ENCODE measurements at regions not wholly inside any gene's neighbourhood (a gene's known extent, or its start where the extent isn't known, plus 50 kb on each side); places are given as distances from the start of the nearest gene placed in this dataset.

DNA sequence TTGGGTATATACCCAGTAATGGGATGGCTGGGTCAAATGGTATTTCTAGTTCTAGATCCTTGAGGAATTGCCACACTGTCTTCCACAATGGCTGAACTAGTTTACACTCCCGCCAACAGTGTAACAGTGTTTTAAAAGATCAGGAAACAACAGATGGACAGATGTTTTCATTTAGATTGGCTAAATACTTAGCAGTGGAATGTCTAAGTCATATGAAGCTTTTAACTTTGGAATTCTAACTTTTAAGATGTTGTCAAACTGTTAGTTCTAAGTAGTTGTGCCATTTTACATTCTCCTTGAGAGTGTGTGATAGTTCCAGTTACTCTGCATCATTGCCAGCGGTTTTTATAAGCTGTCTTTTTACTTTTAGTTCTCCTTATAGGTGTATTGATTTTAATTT lies 688.8 kb downstream of the SEMA5A start:
- TF ChIP-seq, protein P1, sequence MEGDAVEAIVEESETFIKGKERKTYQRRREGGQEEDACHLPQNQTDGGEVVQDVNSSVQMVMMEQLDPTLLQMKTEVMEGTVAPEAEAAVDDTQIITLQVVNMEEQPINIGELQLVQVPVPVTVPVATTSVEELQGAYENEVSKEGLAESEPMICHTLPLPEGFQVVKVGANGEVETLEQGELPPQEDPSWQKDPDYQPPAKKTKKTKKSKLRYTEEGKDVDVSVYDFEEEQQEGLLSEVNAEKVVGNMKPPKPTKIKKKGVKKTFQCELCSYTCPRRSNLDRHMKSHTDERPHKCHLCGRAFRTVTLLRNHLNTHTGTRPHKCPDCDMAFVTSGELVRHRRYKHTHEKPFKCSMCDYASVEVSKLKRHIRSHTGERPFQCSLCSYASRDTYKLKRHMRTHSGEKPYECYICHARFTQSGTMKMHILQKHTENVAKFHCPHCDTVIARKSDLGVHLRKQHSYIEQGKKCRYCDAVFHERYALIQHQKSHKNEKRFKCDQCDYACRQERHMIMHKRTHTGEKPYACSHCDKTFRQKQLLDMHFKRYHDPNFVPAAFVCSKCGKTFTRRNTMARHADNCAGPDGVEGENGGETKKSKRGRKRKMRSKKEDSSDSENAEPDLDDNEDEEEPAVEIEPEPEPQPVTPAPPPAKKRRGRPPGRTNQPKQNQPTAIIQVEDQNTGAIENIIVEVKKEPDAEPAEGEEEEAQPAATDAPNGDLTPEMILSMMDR (IDR thresholded peaks at IDR 0.05) = no peak
- no peak overlapping the region for H3K4me2 ChIP-seq (ENCODE audit: low read length)

DNA sequence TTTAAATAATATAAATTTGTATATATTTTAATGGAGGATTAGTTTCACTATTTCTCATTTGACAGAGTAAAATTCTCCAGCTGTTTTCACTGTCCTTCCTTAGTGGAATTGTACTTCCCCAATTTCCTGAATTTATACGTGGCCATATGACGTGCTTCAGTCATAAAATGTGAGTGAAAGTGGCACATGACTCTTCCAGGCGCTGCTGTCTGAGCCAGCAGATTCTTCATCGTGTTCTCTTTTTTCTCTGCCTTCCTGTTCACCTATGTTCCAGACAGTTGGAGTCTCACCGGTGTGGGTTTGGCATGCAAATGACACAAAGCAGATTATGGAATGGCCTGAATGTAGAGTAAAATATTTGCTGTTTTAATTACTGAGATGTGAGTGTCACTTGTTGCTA lies 684.1 kb downstream of the SEMA5A start:
- no peak overlapping the region for H3K9ac ChIP-seq
- H3K4me2 ChIP-seq (ENCODE audit: low read length) = no peak overlapping the region
- H3K79me2 ChIP-seq = no peaks in the 10 kb centered on the region
- H3K27ac ChIP-seq = no peak overlapping the region
- H3K36me3 ChIP-seq (ENCODE audit: control insufficient read depth, insufficient read depth, low read length) = no peaks in the 10 kb centered on the region
- no peak overlapping the region for H3K4me3 ChIP-seq (ENCODE audit: low read depth, low read length)
- TF ChIP-seq, protein P1 (IDR thresholded peaks at IDR 0.05) = no peak
- H3K4me1 ChIP-seq = no peaks in the 10 kb centered on the region
- H2AFZ ChIP-seq = no peak overlapping the region
- no peaks in the 10 kb centered on the region for H3K27me3 ChIP-seq (ENCODE audit: control insufficient read depth, insufficient read depth, low read length)
- no peaks in the 10 kb centered on the region for H3K9me3 ChIP-seq (ENCODE audit: control insufficient read depth, low read length)

More for the DNA sequence above, 688.8 kb downstream of the SEMA5A start:
- H3K27me3 ChIP-seq (ENCODE audit: control insufficient read depth, insufficient read depth, low read length) = no peaks in the 10 kb centered on the region
- H3K36me3 ChIP-seq (ENCODE audit: control insufficient read depth, insufficient read depth, low read length) = no peaks in the 10 kb centered on the region
- H2AFZ ChIP-seq = no peak overlapping the region
- H3K27ac ChIP-seq = no peak overlapping the region
- H3K79me2 ChIP-seq = no peaks in the 10 kb centered on the region
- H3K4me1 ChIP-seq = no peaks in the 10 kb centered on the region
- no peaks in the 10 kb centered on the region for H3K9me3 ChIP-seq (ENCODE audit: control insufficient read depth, low read length)
- no peak overlapping the region for H3K9ac ChIP-seq
- no peak overlapping the region for H3K4me3 ChIP-seq (ENCODE audit: low read depth, low read length)

DNA sequence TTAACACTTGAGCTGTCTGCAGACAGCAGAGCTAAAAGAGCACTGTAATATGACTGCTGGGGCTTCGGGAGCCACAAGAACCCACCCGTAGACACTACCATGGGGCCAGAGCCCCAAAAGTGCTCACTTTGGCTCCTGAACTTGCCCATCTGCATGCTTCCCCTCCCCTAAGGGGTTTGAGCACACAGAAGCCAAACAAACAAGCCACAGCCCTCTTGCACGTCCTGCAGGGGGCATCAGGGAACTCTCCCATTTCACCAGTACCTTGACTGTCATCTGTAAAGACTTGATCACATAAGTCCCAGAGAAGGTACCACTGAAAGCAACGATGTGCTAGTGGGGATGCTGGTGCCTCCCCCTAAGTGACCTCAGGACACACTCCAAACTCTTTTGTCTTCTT lies 681.8 kb downstream of the SEMA5A start:
- Histone ChIP-seq H3K4me1 (no peaks in the 10 kb centered on the region), H3K9me3 (ENCODE audit: control insufficient read depth, low read length) (no peaks in the 10 kb centered on the region), H3K27me3 (ENCODE audit: control insufficient read depth, insufficient read depth, low read length) (no peaks in the 10 kb centered on the region), H3K79me2 (no peaks in the 10 kb centered on the region), H3K4me3 (ENCODE audit: low read depth, low read length) (no peak overlapping the region), H2AFZ (no peak overlapping the region), H3K4me2 (ENCODE audit: low read length) (no peak overlapping the region), H3K27ac (no peak overlapping the region), H3K9ac (no peak overlapping the region), H3K36me3 (ENCODE audit: control insufficient read depth, insufficient read depth, low read length) (no peaks in the 10 kb centered on the region)
- TF ChIP-seq, protein P1 (IDR thresholded peaks at IDR 0.05) = no peak

DNA sequence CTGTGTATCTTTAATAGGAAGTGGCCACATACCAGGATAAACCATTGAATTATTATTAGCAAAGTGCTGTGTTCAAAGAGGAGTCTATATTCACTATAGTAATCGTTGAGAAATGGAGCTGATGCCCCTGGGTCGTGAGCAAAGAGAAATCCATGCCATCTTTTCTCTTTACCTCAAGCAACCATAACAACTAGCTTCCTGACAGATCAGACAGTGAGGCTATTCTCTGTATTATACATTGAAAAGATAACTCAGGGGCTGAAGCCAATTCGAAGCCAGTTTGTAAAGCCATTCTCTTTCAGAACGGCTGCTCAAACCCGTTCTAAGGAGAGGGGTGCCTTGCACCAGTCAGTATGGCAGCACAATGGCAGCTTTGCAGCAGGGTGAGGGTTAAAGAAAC lies 680.6 kb downstream of the SEMA5A start:
- H3K4me3 ChIP-seq (ENCODE audit: low read depth, low read length) = no peak overlapping the region
- H3K79me2 ChIP-seq = no peaks in the 10 kb centered on the region
- no peaks in the 10 kb centered on the region for H3K27me3 ChIP-seq (ENCODE audit: control insufficient read depth, insufficient read depth, low read length)
- H3K9me3 ChIP-seq (ENCODE audit: control insufficient read depth, low read length) = no peaks in the 10 kb centered on the region
- no peaks in the 10 kb centered on the region for H3K4me1 ChIP-seq
- TF ChIP-seq, protein P1 (IDR thresholded peaks at IDR 0.05) = no peak
- no peaks in the 10 kb centered on the region for H3K36me3 ChIP-seq (ENCODE audit: control insufficient read depth, insufficient read depth, low read length)
- no peak overlapping the region for H2AFZ ChIP-seq
- no peak overlapping the region for H3K27ac ChIP-seq
- H3K9ac ChIP-seq = no peak overlapping the region
- no peak overlapping the region for H3K4me2 ChIP-seq (ENCODE audit: low read length)

DNA sequence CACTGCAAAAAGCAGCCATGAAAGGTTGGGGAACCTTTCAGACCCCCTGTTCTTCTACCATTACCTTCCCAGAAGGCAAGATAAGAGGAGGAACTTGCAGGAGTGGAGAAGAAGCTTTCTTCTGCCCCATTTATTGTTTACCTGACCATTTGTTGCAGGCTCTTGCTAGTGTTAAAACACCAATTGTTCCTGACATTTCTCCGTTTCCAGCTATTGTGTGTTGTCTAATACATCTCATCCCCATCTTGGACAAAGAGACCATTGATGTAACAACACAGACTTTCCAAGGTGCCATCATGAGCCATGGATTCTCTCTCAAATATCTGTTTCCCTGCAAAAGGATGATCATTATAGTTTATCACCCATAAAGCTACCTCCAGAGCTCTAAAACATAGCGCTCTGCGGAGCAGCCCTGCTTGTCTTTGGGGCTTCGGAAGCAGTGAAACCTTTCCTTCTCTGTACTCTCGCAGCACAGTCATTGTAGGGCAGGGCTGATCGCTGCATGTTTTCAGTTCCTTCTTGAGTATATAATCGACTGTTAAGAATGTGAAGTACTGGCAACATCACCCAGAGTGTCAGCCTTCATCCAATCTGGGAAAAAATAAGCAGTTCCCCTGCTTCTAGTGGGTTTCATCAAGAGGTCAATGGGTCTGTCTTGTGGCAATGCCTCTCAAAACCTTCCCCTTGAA lies 680.0 kb downstream of the SEMA5A start:
- Histone ChIP-seq H3K27me3 (ENCODE audit: control insufficient read depth, insufficient read depth, low read length) (no peaks in the 10 kb centered on the region), H2AFZ (no peak overlapping the region), H3K36me3 (ENCODE audit: control insufficient read depth, insufficient read depth, low read length) (no peaks in the 10 kb centered on the region), H3K79me2 (no peaks in the 10 kb centered on the region), H3K9me3 (ENCODE audit: control insufficient read depth, low read length) (no peaks in the 10 kb centered on the region), H3K4me3 (ENCODE audit: low read depth, low read length) (no peak overlapping the region), H3K27ac (no peak overlapping the region), H3K9ac (no peak overlapping the region), H3K4me1 (no peaks in the 10 kb centered on the region), H3K4me2 (ENCODE audit: low read length) (no peak overlapping the region)
- TF ChIP-seq, protein P1 (IDR thresholded peaks at IDR 0.05) = no peak

Measured in parathyroid adenoma (tissue), 2 donors.